H1 (cell line): ENCODE measurements at regions not wholly inside any gene's neighbourhood (a gene's known extent, or its start where the extent isn't known, plus 50 kb on each side); places are given as distances from the start of the nearest gene placed in this dataset.

Source experiments
- CTCF ChIA-PET: fragments of 300-600 bp; sonication (Branson Sonifier 250); formaldehyde crosslinking; loops from one replicate; lab custom pipeline; 2021; ENCODE audit not compliant: partially characterized antibody; lab: Charles Lee
- POLR2A ChIA-PET: fragments of 300-600 bp; sonication (Branson Sonifier 250); formaldehyde crosslinking; loops from one replicate; lab custom pipeline; 2021; ENCODE audit warnings: inconsistent platforms; ENCODE audit not compliant: partially characterized antibody; lab: Charles Lee
- DNase-seq, 2 experiments: peaks; one replicate each; pipeline versions ENCODE4 v3.0.0 to v3.0.0-alpha.2; 2010 to 2022; ENCODE audit warnings: low spot score in 2 of 2, low read depth in 1 of 2, mixed read lengths in 1 of 2
- FAIRE-seq: peaks from 2 replicates; lab custom pipeline; 2011; peaks lifted over from hg19 to GRCh38; lab: Jason Lieb, UNC
- H2AFZ ChIP-seq: 2 replicates; pipeline ENCODE4 v1.8.1; 2012; ENCODE audit warnings: low read length, inconsistent platforms
- H2AK5ac ChIP-seq: 2 replicates; pipeline ENCODE4 v1.6.1; 2013; ENCODE audit warnings: low read depth, low read length
- H2BK120ac ChIP-seq: replicated peaks from 2 replicates; pipeline ENCODE3; 2013; ENCODE audit warnings: low read depth, low read length, inconsistent platforms
- H2BK12ac ChIP-seq: 2 replicates; pipeline ENCODE4 v1.6.1; 2013; ENCODE audit warnings: low read depth, low read length
- H2BK15ac ChIP-seq: 2 replicates; pipeline ENCODE4 v1.6.1; 2013; ENCODE audit warnings: low read length
- H2BK20ac ChIP-seq: 2 replicates; pipeline ENCODE4 v1.6.1; 2013; ENCODE audit warnings: low read length
- H2BK5ac ChIP-seq: 2 replicates; pipeline ENCODE4 v1.6.1; 2013; ENCODE audit warnings: low read depth, low read length
- H3K14ac ChIP-seq: 2 replicates; pipeline ENCODE4 v1.6.1; 2013; ENCODE audit warnings: inconsistent platforms; ENCODE audit not compliant: insufficient read length
- H3K18ac ChIP-seq: 2 replicates; pipeline ENCODE4 v1.6.1; 2013; ENCODE audit warnings: low read length; ENCODE audit errors: extremely low read depth
- H3K23ac ChIP-seq: 2 replicates; pipeline ENCODE4 v1.6.1; 2013; ENCODE audit warnings: inconsistent platforms; ENCODE audit not compliant: insufficient read length
- H3K23me2 ChIP-seq: 2 replicates; pipeline ENCODE4 v1.6.1; 2013; ENCODE audit warnings: low read depth, low read length
- H3K27ac ChIP-seq: 2 replicates; pipeline ENCODE4 v1.6.1; 2011; ENCODE audit warnings: low read depth, low read length, inconsistent platforms
- H3K27me3 ChIP-seq, 4 experiments: replicated peaks in 1 of 4; 1 replicate in 1 of 4; 2 replicates in 3 of 4; pipeline versions ENCODE4 v1.6.1 to v1.8.1; 2011 to 2013; ENCODE audit warnings: low read length in 3 of 4, mild to moderate bottlenecking in 3 of 4, inconsistent platforms in 2 of 4, mixed read lengths in 2 of 4, moderate library complexity in 1 of 4; ENCODE audit not compliant: control insufficient read depth in 3 of 4, insufficient read depth in 3 of 4; ENCODE audit errors: extremely low read depth in 1 of 4
- H3K36me3 ChIP-seq, 4 experiments: 2 replicates each; pipeline versions ENCODE4 v1.6.1 to v1.8.1; 2011 to 2013; ENCODE audit warnings: mild to moderate bottlenecking in 4 of 4, low read length in 3 of 4, moderate library complexity in 2 of 4, control low read depth in 1 of 4, inconsistent platforms in 1 of 4; ENCODE audit not compliant: insufficient read depth in 4 of 4, control insufficient read depth in 2 of 4
- H3K4ac ChIP-seq: replicated peaks from 2 replicates; pipeline ENCODE3; 2013; ENCODE audit warnings: low read length, low read depth, mixed read lengths, inconsistent platforms; ENCODE audit not compliant: insufficient read length
- H3K4me1 ChIP-seq, 4 experiments: replicated peaks in 1 of 4; 1 replicate in 1 of 4; 2 replicates in 3 of 4; pipeline versions ENCODE4 v1.6.1 to v1.8.1; 2011 to 2013; ENCODE audit warnings: low read length in 3 of 4, inconsistent platforms in 2 of 4, mixed read lengths in 1 of 4; ENCODE audit not compliant: insufficient read depth in 4 of 4, control insufficient read depth in 3 of 4
- H3K4me2 ChIP-seq, 2 experiments: 2 replicates each; pipeline versions ENCODE4 v1.6.1 to v1.8.1; 2011 to 2013; ENCODE audit warnings: low read depth in 2 of 2, low read length in 2 of 2, control low read depth in 1 of 2, inconsistent platforms in 1 of 2, mild to moderate bottlenecking in 1 of 2; ENCODE audit not compliant: insufficient read depth in 1 of 2
- H3K4me3 ChIP-seq, 4 experiments: fragments of 200-600, 300-600 bp in 1 of 4; sonication (generic), shearing (Covaris generic), sonication (Bioruptor Twin) in 1 of 4; 2 replicates each; pipeline versions ENCODE4 v1.5.1 to v1.8.1; 2011 to 2016; ENCODE audit warnings: low read length in 4 of 4, low read depth in 3 of 4, control low read depth in 2 of 4, inconsistent platforms in 2 of 4, mild to moderate bottlenecking in 2 of 4, mixed read lengths in 1 of 4, moderate library complexity in 1 of 4; ENCODE audit not compliant: insufficient read depth in 2 of 4; ENCODE audit errors: extremely low read depth in 1 of 4
- H3K56ac ChIP-seq: replicated peaks from 2 replicates; pipeline ENCODE3; 2013; ENCODE audit warnings: low read depth, mild to moderate bottlenecking, mixed read lengths, low read length, inconsistent platforms; ENCODE audit not compliant: insufficient read length
- H3K79me1 ChIP-seq: 2 replicates; pipeline ENCODE4 v1.6.1; 2013; ENCODE audit warnings: low read depth, low read length, control low read depth
- H3K79me2 ChIP-seq, 2 experiments: 2 replicates each; pipeline versions ENCODE4 v1.6.1 to v1.8.1; 2012 to 2013; ENCODE audit warnings: low read length in 2 of 2, mild to moderate bottlenecking in 2 of 2, inconsistent platforms in 1 of 2; ENCODE audit not compliant: insufficient read depth in 2 of 2, control insufficient read depth in 1 of 2
- H3K9ac ChIP-seq, 4 experiments: replicated peaks in 1 of 4; 1 replicate in 1 of 4; 2 replicates in 3 of 4; pipeline versions ENCODE4 v1.6.1 to v1.8.1; 2011 to 2013; ENCODE audit warnings: low read depth in 3 of 4, low read length in 3 of 4, control low read depth in 2 of 4, mild to moderate bottlenecking in 2 of 4, moderate library complexity in 2 of 4, inconsistent platforms in 1 of 4; ENCODE audit errors: extremely low read depth in 1 of 4
- H3K9me3 ChIP-seq, 2 experiments: 2 replicates each; pipeline versions ENCODE4 v1.6.1 to v1.8.1; 2012 to 2013; ENCODE audit warnings: mild to moderate bottlenecking in 2 of 2, moderate library complexity in 2 of 2, control low read depth in 1 of 2, inconsistent platforms in 1 of 2, low read depth in 1 of 2, low read length in 1 of 2, mixed read lengths in 1 of 2; ENCODE audit not compliant: insufficient read depth in 2 of 2
- H4K20me1 ChIP-seq, 2 experiments: replicated peaks in 1 of 2; 2 replicates each; pipeline versions ENCODE3 to v1.8.1; 2011 to 2013; ENCODE audit warnings: inconsistent platforms in 2 of 2, low read length in 2 of 2, mild to moderate bottlenecking in 1 of 2; ENCODE audit not compliant: insufficient read depth in 2 of 2, control insufficient read depth in 1 of 2
- H4K5ac ChIP-seq: 2 replicates; pipeline ENCODE4 v1.6.1; 2013; ENCODE audit warnings: low read length, low read depth, mixed read lengths, inconsistent platforms; ENCODE audit not compliant: insufficient read length
- H4K8ac ChIP-seq: 2 replicates; pipeline ENCODE4 v1.8.0; 2013; ENCODE audit warnings: mild to moderate bottlenecking, moderate library complexity, low read length, inconsistent platforms; ENCODE audit not compliant: insufficient read depth; ENCODE audit errors: extremely low read depth
- H4K91ac ChIP-seq: replicated peaks from 2 replicates; pipeline ENCODE3; 2013; ENCODE audit warnings: low read length, mixed read lengths, inconsistent platforms; ENCODE audit not compliant: insufficient read length
- ASH2L ChIP-seq: fragments of 200-600, 300-600 bp; sonication (generic); IDR thresholded peaks from one replicate; pipeline ENCODE4 v1.7.1; 2017; ENCODE audit warnings: low read length
- CHD1 ChIP-seq: IDR thresholded peaks from 2 replicates; pipeline ENCODE4 v1.6.1; 2012; ENCODE audit warnings: low read depth, low read length, improper control_type of control experiment
- CHD2 ChIP-seq: IDR thresholded peaks from 2 replicates; pipeline ENCODE4 v1.6.1; 2012; ENCODE audit warnings: low read length, improper control_type of control experiment
- CTBP2 ChIP-seq: IDR thresholded peaks from 2 replicates; pipeline ENCODE4 v1.7.0; 2011; ENCODE audit warnings: borderline replicate concordance, mild to moderate bottlenecking, moderate library complexity, mixed read lengths, low read length; ENCODE audit not compliant: insufficient read depth, insufficient read length
- EP300 ChIP-seq, 2 experiments: IDR thresholded peaks; 1 replicate in 1 of 2; 2 replicates in 1 of 2; pipeline ENCODE4 v1.6.1; 2011 to 2012; ENCODE audit warnings: low read depth in 2 of 2, low read length in 2 of 2, mild to moderate bottlenecking in 2 of 2, borderline replicate concordance in 1 of 2, inconsistent platforms in 1 of 2, moderate library complexity in 1 of 2
- HDAC2 ChIP-seq, 2 experiments: fragments of 300-600 bp in 1 of 2; sonication (generic) in 1 of 2; IDR thresholded peaks; 2 replicates each; pipeline ENCODE4 v1.6.1; 2011 to 2012; ENCODE audit warnings: low read depth in 2 of 2, low read length in 2 of 2, mild to moderate bottlenecking in 2 of 2, moderate library complexity in 2 of 2, borderline replicate concordance in 1 of 2, inconsistent platforms in 1 of 2
- JUND ChIP-seq: IDR thresholded peaks from 2 replicates; pipeline ENCODE4 v1.6.1; 2011; ENCODE audit warnings: mild to moderate bottlenecking, improper control_type of control experiment, low read length
- NRF1 ChIP-seq: IDR thresholded peaks from 2 replicates; pipeline ENCODE4 v1.6.1; 2011; ENCODE audit warnings: mild to moderate bottlenecking, low read depth, low read length, improper control_type of control experiment
- PHF8 ChIP-seq: fragments of 200-600 bp; sonication (generic); conservative IDR thresholded peaks from 2 replicates; pipeline ENCODE4 v1.7.1; 2012; ENCODE audit warnings: low read depth, mild to moderate bottlenecking, inconsistent platforms, low read length, moderate library complexity
- RNF2 ChIP-seq: fragments of 200-900, 300-1000 bp; sonication (generic); IDR thresholded peaks from 2 replicates; pipeline ENCODE4 v1.7.1; 2016; ENCODE audit warnings: borderline replicate concordance, low read depth, mild to moderate bottlenecking, antibody characterized with exemption, low read length; ENCODE audit not compliant: poor library complexity, severe bottlenecking; ENCODE audit errors: missing control alignments
- SIX5 ChIP-seq: IDR thresholded peaks from 2 replicates; pipeline ENCODE4 v1.6.1; 2011; ENCODE audit warnings: mild to moderate bottlenecking, low read depth, low read length
- SRF ChIP-seq: IDR thresholded peaks from 2 replicates; pipeline ENCODE4 v1.6.1; 2011; ENCODE audit warnings: mild to moderate bottlenecking, low read depth, low read length, moderate library complexity
- SUZ12 ChIP-seq: fragments of 200-600 bp; sonication (generic); IDR thresholded peaks from 2 replicates; pipeline ENCODE4 v1.6.1; 2012; ENCODE audit warnings: mild to moderate bottlenecking, inconsistent platforms, low read length, moderate library complexity, mixed read lengths
- TAF7 ChIP-seq: optimal IDR thresholded peaks from 2 replicates; pipeline ENCODE3; 2011; ENCODE audit warnings: low read depth, mild to moderate bottlenecking, inconsistent platforms, low read length, moderate library complexity, borderline replicate concordance
- TEAD4 ChIP-seq: IDR thresholded peaks from 2 replicates; pipeline ENCODE4 v1.6.1; 2012; ENCODE audit warnings: low read depth, low read length, inconsistent platforms, mixed read lengths
- WGBS, 2 experiments: shearing (Covaris generic) in 1 of 2; methylation state at CpG; one replicate each; pipeline versions ENCODE4 v1.1.6 to v1.1.7; 2013 to 2015; ENCODE audit warnings: low lambda C conversion rate in 2 of 2, mixed read lengths in 2 of 2, inconsistent platforms in 1 of 2, low coverage in 1 of 2, missing lambda C conversion rate in 1 of 2; ENCODE audit not compliant: insufficient replicate concordance in 2 of 2, insufficient coverage in 1 of 2, insufficient read length in 1 of 2; ENCODE audit errors: extremely low coverage in 1 of 2, missing lambda C conversion rate in 1 of 2; 5-methylcytosine and 5-hydroxymethylcytosine counted together

GRCh38 chr3:110323349-110323748, 748.3 kb upstream of the NECTIN3 start:
- Histone ChIP-seq H4K91ac (no peak overlapping the region), H3K4ac (no peak overlapping the region), H3K14ac (no peak overlapping the region), H3K4me1 (peaks cover 0 to 2% (median 0%) of the 10 kb centered on the region in 4 experiments; a peak in 1 of 7 replicates), H3K27me3 (no peaks in the 10 kb centered on the region), H4K8ac (no peak overlapping the region), H3K23ac (no peak overlapping the region), H3K79me2 (no peaks in the 10 kb centered on the region), H3K36me3 (no peaks in the 10 kb centered on the region), H3K27ac (no peak overlapping the region), H2BK15ac (no peak overlapping the region), H2BK12ac (no peak overlapping the region), H2BK5ac (no peak overlapping the region), H3K4me2 (no peak overlapping the region), H2BK20ac (no peak overlapping the region), H3K9me3 (no peaks in the 10 kb centered on the region), H4K5ac (no peak overlapping the region), H2AFZ (no peak overlapping the region), H3K9ac (no peak overlapping the region), H3K18ac (no peak overlapping the region), H4K20me1 (no peaks in the 10 kb centered on the region), H3K79me1 (no peaks in the 10 kb centered on the region), H2BK120ac (no peak overlapping the region), H3K4me3 (no peak overlapping the region), H3K56ac (no peak overlapping the region), H3K23me2 (no peaks in the 10 kb centered on the region), H2AK5ac (no peak overlapping the region)
- DNase-seq, result no peak
- POLR2A ChIA-PET, result no interaction called here
- CTCF ChIA-PET, result interaction anchor here (2.4 kb wide), 1 partner anchor 9 kb away, joined by 16 read pairs; no protein-coding TSS in a partner anchor
- WGBS, 2 experiments, result 77% methylated on average over 1 of the region's 1 CpG; no CpG with 5 or more reads in 1 of the 2 experiments
- no peak for FAIRE-seq
- TF ChIP-seq ASH2L, result no peak
- no peak for TF ChIP-seq SRF
- no peak for TF ChIP-seq SUZ12
- TF ChIP-seq JUND, result no peak
- TF ChIP-seq NRF1, result no peak
- TF ChIP-seq CHD1, result no peak
- no peak for TF ChIP-seq TEAD4
- TF ChIP-seq RNF2, result no peak
- TF ChIP-seq CHD2, result no peak
- no peak for TF ChIP-seq SIX5
- no peak for TF ChIP-seq CTBP2
- TF ChIP-seq HDAC2 (IDR thresholded peaks at IDR 0.05; ENCODE audit: borderline replicate concordance in 1 of 2, low read depth in 2 of 2, low read length in 2 of 2), result no peak
- no peak for TF ChIP-seq TAF7
- TF ChIP-seq PHF8, result no peak
- no peak for TF ChIP-seq EP300 (IDR thresholded peaks at IDR 0.05; ENCODE audit: borderline replicate concordance in 1 of 2, low read depth in 2 of 2, low read length in 2 of 2)
